Uterus (tissue), 2 donors: ENCODE measurements at regions not wholly inside any gene's neighbourhood (a gene's known extent, or its start where the extent isn't known, plus 50 kb on each side); places are given as distances from the start of the nearest gene placed in this dataset.

ENCODE experiments used
- POLR2A ChIP-seq, 2 donors: fragments of 450-650 bp; IDR thresholded peaks; one replicate each; pipeline ENCODE4 v1.6.1; 2016; ENCODE audit warnings: antibody characterized with exemption in 2 of 2, mild to moderate bottlenecking in 1 of 2, moderate library complexity in 1 of 2
- TF ChIP-seq, protein P1 (sequence below), 4 experiments: fragments of 200-600 bp in 2 of 4; fragments of 450-650 bp in 2 of 4; sonication (generic) in 2 of 4; IDR thresholded peaks; one replicate each; pipeline ENCODE4 v1.5.1; 2016 to 2019; ENCODE audit warnings: antibody characterized with exemption in 4 of 4, mild to moderate bottlenecking in 2 of 4, moderate library complexity in 1 of 4

DNA sequence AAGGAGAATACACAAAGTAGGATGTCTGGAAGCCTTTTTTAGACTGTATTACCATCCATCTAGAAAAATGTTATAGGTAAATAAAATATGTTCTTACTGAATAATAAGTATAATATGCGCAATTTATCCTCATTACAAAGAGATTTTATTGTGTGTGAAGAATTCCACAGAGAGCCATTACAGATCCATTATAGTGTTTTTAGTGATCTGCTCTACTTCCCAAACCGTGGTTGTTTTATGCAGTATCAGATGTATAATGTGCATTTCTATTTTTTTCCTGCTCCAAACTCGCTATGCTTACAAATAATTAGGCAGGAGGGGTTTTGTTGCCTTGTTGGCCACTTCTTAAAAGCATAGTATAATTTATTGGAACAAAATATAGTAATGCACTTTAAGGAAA is 447.8 kb downstream of the USP25 start:
- no peak for TF ChIP-seq POLR2A (IDR thresholded peaks at IDR 0.05)
- TF ChIP-seq, protein P1, sequence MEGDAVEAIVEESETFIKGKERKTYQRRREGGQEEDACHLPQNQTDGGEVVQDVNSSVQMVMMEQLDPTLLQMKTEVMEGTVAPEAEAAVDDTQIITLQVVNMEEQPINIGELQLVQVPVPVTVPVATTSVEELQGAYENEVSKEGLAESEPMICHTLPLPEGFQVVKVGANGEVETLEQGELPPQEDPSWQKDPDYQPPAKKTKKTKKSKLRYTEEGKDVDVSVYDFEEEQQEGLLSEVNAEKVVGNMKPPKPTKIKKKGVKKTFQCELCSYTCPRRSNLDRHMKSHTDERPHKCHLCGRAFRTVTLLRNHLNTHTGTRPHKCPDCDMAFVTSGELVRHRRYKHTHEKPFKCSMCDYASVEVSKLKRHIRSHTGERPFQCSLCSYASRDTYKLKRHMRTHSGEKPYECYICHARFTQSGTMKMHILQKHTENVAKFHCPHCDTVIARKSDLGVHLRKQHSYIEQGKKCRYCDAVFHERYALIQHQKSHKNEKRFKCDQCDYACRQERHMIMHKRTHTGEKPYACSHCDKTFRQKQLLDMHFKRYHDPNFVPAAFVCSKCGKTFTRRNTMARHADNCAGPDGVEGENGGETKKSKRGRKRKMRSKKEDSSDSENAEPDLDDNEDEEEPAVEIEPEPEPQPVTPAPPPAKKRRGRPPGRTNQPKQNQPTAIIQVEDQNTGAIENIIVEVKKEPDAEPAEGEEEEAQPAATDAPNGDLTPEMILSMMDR (IDR thresholded peaks at IDR 0.05): no peak
